HG03025 (cell line): ENCODE measurements at regions not wholly inside any gene's neighbourhood (a gene's known extent, or its start where the extent isn't known, plus 50 kb on each side); places are given as distances from the start of the nearest gene placed in this dataset.
A peak's percentile ranks its signal among the peaks of the same experiment; 100 is the strongest.

ENCODE experiments used
- ATAC-seq: cut with Tn5 transposase; IDR thresholded peaks from one replicate; pipeline ENCODE4 v1.9.1; 2021; ENCODE audit warnings: mild to moderate bottlenecking, moderate library complexity; ENCODE audit not compliant: unreplicated experiment, low FRiP score

GRCh38 chr21:14737284-14737691 is 191.2 kb upstream of the SAMSN1 start:
- ATAC-seq = no peak

GRCh38 chr21:14736672-14737071 is 190.6 kb upstream of the SAMSN1 start:
- no peak for ATAC-seq

- peak; percentile 89 for ATAC-seq
These were observed 190.0 kb upstream of the SAMSN1 start for GRCh38 chr21:14736162-14736561.

GRCh38 chr21:14734833-14735232 is 188.7 kb upstream of the SAMSN1 start:
- ATAC-seq = no peak

- ATAC-seq = no peak
These were observed 188.1 kb upstream of the SAMSN1 start for GRCh38 chr21:14734191-14734590.

GRCh38 chr21:14725219-14725618 is 179.1 kb upstream of the SAMSN1 start:
- no peak for ATAC-seq

GRCh38 chr21:14722841-14723483 is 176.8 kb upstream of the SAMSN1 start:
- ATAC-seq = no peak

GRCh38 chr21:14720237-14720636 is 174.1 kb upstream of the SAMSN1 start:
- no peak for ATAC-seq

- ATAC-seq = no peak
These were observed 172.8 kb upstream of the SAMSN1 start for GRCh38 chr21:14718951-14719350.

- ATAC-seq = no peak
These were observed 170.8 kb upstream of the SAMSN1 start for GRCh38 chr21:14716761-14717396.

GRCh38 chr21:14713109-14713508 is 167.0 kb upstream of the SAMSN1 start:
- no peak for ATAC-seq

GRCh38 chr21:14712121-14712715 is 166.1 kb upstream of the SAMSN1 start:
- ATAC-seq = no peak

GRCh38 chr21:14711287-14711686 is 165.2 kb upstream of the SAMSN1 start:
- ATAC-seq = no peak

- no peak for ATAC-seq
These were observed 161.5 kb upstream of the SAMSN1 start for GRCh38 chr21:14707511-14708020.

- ATAC-seq = no peak
These were observed 160.8 kb upstream of the SAMSN1 start for GRCh38 chr21:14706712-14707510.

- no peak for ATAC-seq
These were observed 153.6 kb upstream of the SAMSN1 start for GRCh38 chr21:14699433-14700407.

GRCh38 chr21:14697769-14698168 is 151.7 kb upstream of the SAMSN1 start:
- no peak for ATAC-seq

- no peak for ATAC-seq
These were observed 148.7 kb upstream of the SAMSN1 start for GRCh38 chr21:14694817-14695216.

- ATAC-seq = no peak
These were observed 147.9 kb upstream of the SAMSN1 start for GRCh38 chr21:14693997-14694396.

- ATAC-seq = no peak
These were observed 145.8 kb upstream of the SAMSN1 start for GRCh38 chr21:14691914-14692313.
